NT2/D1 (cell line): ENCODE measurements at regions not wholly inside any gene's neighbourhood (a gene's known extent, or its start where the extent isn't known, plus 50 kb on each side); places are given as distances from the start of the nearest gene placed in this dataset.
"Not testable (repeated sequence)": the region's sequence is repeated elsewhere in the genome, so short reads cannot be mapped to it uniquely, and the experiment has no call there.

Experiments
- DNase-seq: peaks from one replicate; pipeline ENCODE4 v3.0.0-alpha.2; 2011; ENCODE audit warnings: low read depth, low spot score
- H3K27me3 ChIP-seq: 2 replicates; pipeline ENCODE4 v1.6.0; 2011; ENCODE audit warnings: mild to moderate bottlenecking; ENCODE audit not compliant: insufficient read length, insufficient read depth
- H3K36me3 ChIP-seq: 2 replicates; pipeline ENCODE4 v1.6.1; 2011; ENCODE audit warnings: mild to moderate bottlenecking, low read length, mixed read lengths; ENCODE audit not compliant: insufficient read depth, insufficient read length
- H3K4me1 ChIP-seq: 2 replicates; pipeline ENCODE4 v1.5.1; 2011; ENCODE audit not compliant: insufficient read depth, insufficient read length
- H3K4me3 ChIP-seq: 2 replicates; pipeline ENCODE4 v1.5.1; 2011; ENCODE audit warnings: low read depth; ENCODE audit not compliant: insufficient read length
- H3K9ac ChIP-seq: 2 replicates; pipeline ENCODE4 v1.6.0; 2011; ENCODE audit warnings: low read depth; ENCODE audit not compliant: insufficient read length
- H3K9me3 ChIP-seq: 2 replicates; pipeline ENCODE4 v1.5.1; 2011; ENCODE audit warnings: mild to moderate bottlenecking, low read length; ENCODE audit not compliant: insufficient read depth
- SUZ12 ChIP-seq: IDR thresholded peaks from 2 replicates; pipeline ENCODE4 v1.6.1; 2011; ENCODE audit not compliant: insufficient read length, insufficient read depth; ENCODE audit errors: extremely low read depth
- YY1 ChIP-seq: IDR thresholded peaks from 2 replicates; pipeline ENCODE4 v1.6.1; 2011; ENCODE audit not compliant: insufficient read length, insufficient read depth
- ZNF274 ChIP-seq: IDR thresholded peaks from 2 replicates; pipeline ENCODE4 v1.6.1; 2011; ENCODE audit warnings: mild to moderate bottlenecking, low read depth, low read length

- no peak for DNase-seq
Observed at GRCh38 chr5:156223547-156223946, 103.4 kb upstream of the SGCD start.

GRCh38 chr5:156226485-156226884 lies 100.5 kb upstream of the SGCD start:
- DNase-seq, H3K9me3 ChIP-seq, H3K27me3 ChIP-seq, H3K9ac ChIP-seq, H3K36me3 ChIP-seq, H3K4me3 ChIP-seq, H3K4me1 ChIP-seq: not testable (repeated sequence)

More at GRCh38 chr5:156223547-156223946, 103.4 kb upstream of the SGCD start:
- no peaks in the 10 kb centered on the region for H3K4me1 ChIP-seq
- no peaks in the 10 kb centered on the region for H3K9me3 ChIP-seq
- no peaks in the 10 kb centered on the region for H3K27me3 ChIP-seq
- TF ChIP-seq SUZ12: no peak
- TF ChIP-seq ZNF274: no peak
- TF ChIP-seq YY1: no peak
- no peak overlapping the region for H3K9ac ChIP-seq
- no peaks in the 10 kb centered on the region for H3K36me3 ChIP-seq
- no peak overlapping the region for H3K4me3 ChIP-seq

- no peaks in the 10 kb centered on the region for H3K9me3 ChIP-seq
- no peaks in the 10 kb centered on the region for H3K27me3 ChIP-seq
- H3K4me1 ChIP-seq: no peaks in the 10 kb centered on the region
- H3K36me3 ChIP-seq: no peaks in the 10 kb centered on the region
- H3K4me3 ChIP-seq: no peak overlapping the region
- DNase-seq: no peak
- no peak overlapping the region for H3K9ac ChIP-seq
- TF ChIP-seq SUZ12: no peak
- TF ChIP-seq ZNF274: no peak
- TF ChIP-seq YY1: no peak
Observed at GRCh38 chr5:156230887-156231286, 96.1 kb upstream of the SGCD start.

- H3K27me3 ChIP-seq: no peaks in the 10 kb centered on the region
- H3K4me3 ChIP-seq: no peak overlapping the region
- no peaks in the 10 kb centered on the region for H3K9me3 ChIP-seq
- no peaks in the 10 kb centered on the region for H3K4me1 ChIP-seq
- no peaks in the 10 kb centered on the region for H3K36me3 ChIP-seq
- TF ChIP-seq ZNF274 (no peak), YY1 (no peak), SUZ12 (no peak)
- DNase-seq: no peak
- H3K9ac ChIP-seq: no peak overlapping the region
Observed at GRCh38 chr5:156232251-156232869, 94.6 kb upstream of the SGCD start.

GRCh38 chr5:156237361-156237760 lies 89.6 kb upstream of the SGCD start:
- Histone ChIP-seq H3K27me3 (no peaks in the 10 kb centered on the region), H3K36me3 (no peaks in the 10 kb centered on the region), H3K4me1 (no peaks in the 10 kb centered on the region), H3K4me3 (no peak overlapping the region), H3K9me3 (no peaks in the 10 kb centered on the region), H3K9ac (no peak overlapping the region)
- TF ChIP-seq SUZ12: no peak
- TF ChIP-seq YY1: no peak
- no peak for TF ChIP-seq ZNF274
- no peak for DNase-seq

- no peaks in the 10 kb centered on the region for H3K36me3 ChIP-seq
- H3K9ac ChIP-seq: no peak overlapping the region
- no peaks in the 10 kb centered on the region for H3K9me3 ChIP-seq
- H3K4me3 ChIP-seq: no peak overlapping the region
- DNase-seq: no peak
- H3K4me1 ChIP-seq: no peaks in the 10 kb centered on the region
- H3K27me3 ChIP-seq: no peaks in the 10 kb centered on the region
- TF ChIP-seq ZNF274 (no peak), YY1 (no peak), SUZ12 (no peak)
Observed at GRCh38 chr5:156239800-156240199, 87.2 kb upstream of the SGCD start.

GRCh38 chr5:156240414-156240813 lies 86.5 kb upstream of the SGCD start:
- no peaks in the 10 kb centered on the region for H3K27me3 ChIP-seq
- TF ChIP-seq ZNF274 (no peak), SUZ12 (no peak), YY1 (no peak)
- no peaks in the 10 kb centered on the region for H3K4me1 ChIP-seq
- no peaks in the 10 kb centered on the region for H3K36me3 ChIP-seq
- no peaks in the 10 kb centered on the region for H3K9me3 ChIP-seq
- DNase-seq: no peak
- no peak overlapping the region for H3K9ac ChIP-seq
- no peak overlapping the region for H3K4me3 ChIP-seq

- Histone ChIP-seq H3K9me3 (no peaks in the 10 kb centered on the region), H3K4me3 (no peak overlapping the region), H3K27me3 (no peaks in the 10 kb centered on the region), H3K4me1 (no peaks in the 10 kb centered on the region), H3K36me3 (no peaks in the 10 kb centered on the region), H3K9ac (no peak overlapping the region)
- no peak for TF ChIP-seq YY1
- no peak for TF ChIP-seq SUZ12
- no peak for TF ChIP-seq ZNF274
- DNase-seq: no peak
Observed at GRCh38 chr5:156241266-156241665, 85.7 kb upstream of the SGCD start.
